Activated effector memory CD4-positive, alpha-beta T cell treated with anti-CD3 and anti-CD28 coated beads, Interleukin-2, amount 50 U/mL, for 16 hours (primary cell): ENCODE measurements at regions not wholly inside any gene's neighbourhood (a gene's known extent, or its start where the extent isn't known, plus 50 kb on each side); places are given as distances from the start of the nearest gene placed in this dataset.

Source experiments
- DNase-seq: peaks from one replicate; pipeline ENCODE4 v3.0.0-alpha.2; 2020

GRCh38 chr4:178633263-178633662 is 1191.0 kb upstream of the AGA start:
- no peak for DNase-seq

GRCh38 chr4:178664621-178665020 is 1222.4 kb upstream of the AGA start:
- DNase-seq: no peak

- DNase-seq: no peak
Observed at GRCh38 chr4:178665916-178666315, 1223.7 kb upstream of the AGA start.

GRCh38 chr4:178671766-178672165 is 1229.5 kb upstream of the AGA start:
- DNase-seq: no peak

- DNase-seq: no peak
Observed at GRCh38 chr4:178672512-178672911, 1230.3 kb upstream of the AGA start.

GRCh38 chr4:178681871-178682270 is 1239.6 kb upstream of the AGA start:
- no peak for DNase-seq

- no peak for DNase-seq
Observed at GRCh38 chr4:178689926-178690325, 1247.7 kb upstream of the AGA start.

- no peak for DNase-seq
Observed at GRCh38 chr4:178693816-178694215, 1251.6 kb upstream of the AGA start.

- no peak for DNase-seq
Observed at GRCh38 chr4:178696515-178696914, 1254.3 kb upstream of the AGA start.

GRCh38 chr4:178712486-178712885 is 1270.2 kb upstream of the AGA start:
- no peak for DNase-seq

- no peak for DNase-seq
Observed at GRCh38 chr4:178738026-178738425, 1295.8 kb upstream of the AGA start.

- DNase-seq: no peak
Observed at GRCh38 chr4:178745203-178745602, 1303.0 kb upstream of the AGA start.

GRCh38 chr4:178752954-178753525 is 1310.8 kb upstream of the AGA start:
- no peak for DNase-seq

GRCh38 chr4:178778496-178778895 is 1336.3 kb upstream of the AGA start:
- DNase-seq: no peak

GRCh38 chr4:178781779-178782178 is 1339.5 kb upstream of the AGA start:
- no peak for DNase-seq

- no peak for DNase-seq
Observed at GRCh38 chr4:178784491-178784890, 1342.3 kb upstream of the AGA start.

GRCh38 chr4:178789279-178789678 is 1347.0 kb upstream of the AGA start:
- DNase-seq: no peak

- no peak for DNase-seq
Observed at GRCh38 chr4:178799204-178799603, 1357.0 kb upstream of the AGA start.

- DNase-seq: no peak
Observed at GRCh38 chr4:178808106-178808505, 1365.9 kb upstream of the AGA start.

GRCh38 chr4:178809921-178810320 is 1367.7 kb upstream of the AGA start:
- no peak for DNase-seq

GRCh38 chr4:178811356-178811755 is 1369.1 kb upstream of the AGA start:
- no peak for DNase-seq

- no peak for DNase-seq
Observed at GRCh38 chr4:178812866-178813265, 1370.6 kb upstream of the AGA start.

- no peak for DNase-seq
Observed at GRCh38 chr4:178814908-178815307, 1372.7 kb upstream of the AGA start.

- no peak for DNase-seq
Observed at GRCh38 chr4:178823673-178824295, 1381.5 kb upstream of the AGA start.

GRCh38 chr4:178836865-178837264 is 1394.6 kb upstream of the AGA start:
- no peak for DNase-seq
